ENCODE measurements at regions not wholly inside any gene's neighbourhood (a gene's known extent, or its start where the extent isn't known, plus 50 kb on each side); places are given as distances from the start of the nearest gene placed in this dataset.
"Not testable (repeated sequence)": the region's sequence is repeated elsewhere in the genome, so short reads cannot be mapped to it uniquely, and the experiment has no call there.

GRCh38 chr4:189697675-189698245 is 242.9 kb upstream of the FRG1 start:
- not testable (repeated sequence) for TF ChIP-seq CTCF (IDR thresholded peaks at IDR 0.05; ENCODE audit: low read depth, low read length, poor library complexity, severe bottlenecking); EZH2phosphoT487 (IDR thresholded peaks at IDR 0.05; ENCODE audit: borderline replicate concordance, low read length)

Data from DOHH2 (cell line).